Endothelial cell of umbilical vein (primary cell): ENCODE measurements at regions not wholly inside any gene's neighbourhood (a gene's known extent, or its start where the extent isn't known, plus 50 kb on each side); places are given as distances from the start of the nearest gene placed in this dataset.

Experiments
- BruUV-seq: library from RNA; stranded (reverse); fragments of 400-500 nt; replicated peaks from 2 replicates; lab custom pipeline; 2021; lab: Mats Ljungman, UMichigan
- CTCF ChIA-PET: fragments of 300-600, 350-600 bp; sonication (Branson Sonifier 250); formaldehyde crosslinking; loops from one replicate; lab custom pipeline; 2021; ENCODE audit warnings: antibody characterized with exemption, inconsistent platforms; lab: Charles Lee
- POLR2A ChIA-PET: fragments of 300-600, 350-600 bp; sonication (Branson Sonifier 250); formaldehyde crosslinking; loops from one replicate; lab custom pipeline; 2021; ENCODE audit warnings: antibody characterized with exemption, inconsistent platforms; lab: Charles Lee
- DNase-seq: peaks from one replicate; pipeline ENCODE4 v3.0.0-alpha.2; 2011; ENCODE audit warnings: low read depth, low spot score
- FAIRE-seq: peaks from 2 replicates; lab custom pipeline; 2011; peaks lifted over from hg19 to GRCh38; lab: Jason Lieb, UNC
- H2AFZ ChIP-seq: 2 replicates; pipeline ENCODE4 v1.6.0; 2012; ENCODE audit warnings: low read depth, low read length, control low read depth, inconsistent platforms
- H3K27ac ChIP-seq: 2 replicates; pipeline ENCODE4 v1.5.1; 2011; ENCODE audit warnings: low read depth, mild to moderate bottlenecking, control low read depth, low read length, moderate library complexity; ENCODE audit not compliant: insufficient read depth
- H3K27me3 ChIP-seq, 2 experiments: 2 replicates each; pipeline versions ENCODE4 v1.6.0 to v1.6.1; 2011; ENCODE audit warnings: low read length in 2 of 2, mixed read lengths in 1 of 2; ENCODE audit not compliant: control insufficient read depth in 2 of 2, insufficient read depth in 2 of 2
- H3K36me3 ChIP-seq, 2 experiments: 2 replicates in 1 of 2; 3 replicates in 1 of 2; pipeline ENCODE4 v1.5.1; 2011; ENCODE audit warnings: low read length in 2 of 2, mild to moderate bottlenecking in 1 of 2, moderate library complexity in 1 of 2; ENCODE audit not compliant: control insufficient read depth in 2 of 2, insufficient read depth in 2 of 2; ENCODE audit errors: extremely low read depth in 1 of 2
- H3K4me1 ChIP-seq: 3 replicates; pipeline ENCODE4 v1.5.1; 2011; ENCODE audit warnings: mild to moderate bottlenecking, low read length; ENCODE audit not compliant: control insufficient read depth, insufficient read depth; ENCODE audit errors: extremely low read depth
- H3K4me2 ChIP-seq: 2 replicates; pipeline ENCODE4 v1.6.1; 2011; ENCODE audit warnings: low read length, control low read depth, mixed read lengths; ENCODE audit not compliant: insufficient read depth
- H3K4me3 ChIP-seq, 3 experiments: fragments of 200-600 bp in 1 of 3; sonication (generic), shearing (Covaris generic) in 1 of 3; replicated peaks in 1 of 3; 2 replicates each; pipeline ENCODE4 v1.5.1; 2011 to 2016; ENCODE audit warnings: control low read depth in 3 of 3, low read length in 3 of 3, mild to moderate bottlenecking in 2 of 3, inconsistent platforms in 1 of 3, low read depth in 1 of 3, moderate library complexity in 1 of 3; ENCODE audit not compliant: insufficient read depth in 1 of 3
- H3K79me2 ChIP-seq: 2 replicates; pipeline ENCODE4 v1.6.0; 2012; ENCODE audit warnings: low read length, inconsistent platforms; ENCODE audit not compliant: control insufficient read depth, insufficient read depth
- H3K9ac ChIP-seq: replicated peaks from 2 replicates; pipeline ENCODE3; 2011; ENCODE audit warnings: low read length, control low read depth; ENCODE audit not compliant: insufficient read depth; ENCODE audit errors: extremely low read depth
- H3K9me1 ChIP-seq: replicated peaks from 3 replicates; pipeline ENCODE4 v1.6.0; 2011; ENCODE audit warnings: mild to moderate bottlenecking, low read length; ENCODE audit not compliant: control insufficient read depth, insufficient read depth; ENCODE audit errors: extremely low read depth
- H3K9me3 ChIP-seq: replicated peaks from 2 replicates; pipeline ENCODE4 v1.5.1; 2012; ENCODE audit warnings: low read length, inconsistent platforms; ENCODE audit not compliant: control insufficient read depth, insufficient read depth
- H4K20me1 ChIP-seq: replicated peaks from 2 replicates; pipeline ENCODE3; 2011; ENCODE audit warnings: mild to moderate bottlenecking, low read length; ENCODE audit not compliant: control insufficient read depth, insufficient read depth; ENCODE audit errors: extremely low read depth
- EZH2 ChIP-seq: IDR thresholded peaks from 2 replicates; pipeline ENCODE4 v1.6.1; 2012; ENCODE audit warnings: borderline replicate concordance, low read depth, mild to moderate bottlenecking, moderate library complexity, low read length, inconsistent platforms; ENCODE audit not compliant: severe bottlenecking
- FOS ChIP-seq: IDR thresholded peaks from 2 replicates; pipeline ENCODE4 v1.6.1; 2011; ENCODE audit warnings: mild to moderate bottlenecking, low read length, moderate library complexity, borderline replicate concordance; ENCODE audit not compliant: insufficient read depth
- GATA2 ChIP-seq: IDR thresholded peaks from 2 replicates; pipeline ENCODE4 v1.7.0; 2011; ENCODE audit warnings: low read depth, mild to moderate bottlenecking, moderate library complexity, mixed read lengths, low read length; ENCODE audit not compliant: insufficient read length, insufficient read depth
- JUN ChIP-seq: IDR thresholded peaks from 2 replicates; pipeline ENCODE4 v1.6.1; 2011; ENCODE audit warnings: borderline replicate concordance, low read depth; ENCODE audit not compliant: insufficient read length, insufficient read depth
- MYC ChIP-seq: IDR thresholded peaks from one replicate; pipeline ENCODE4 v1.6.1; 2011; ENCODE audit warnings: mild to moderate bottlenecking, low read depth, low read length
- POLR2A ChIP-seq: IDR thresholded peaks from 2 replicates; pipeline ENCODE4 v1.6.1; 2012; ENCODE audit warnings: low read depth, mild to moderate bottlenecking, control low read depth, low read length
- POLR2AphosphoS5 ChIP-seq: IDR thresholded peaks from 2 replicates; pipeline ENCODE4 v1.6.1; 2012; ENCODE audit warnings: low read depth, mild to moderate bottlenecking, control low read depth, low read length, moderate library complexity; ENCODE audit not compliant: insufficient read depth
- dilution Hi-C: fragments of 300-500 bp; cut with MboI; formaldehyde crosslinking; loops from one replicate; pipeline ENCODE4 v1.15.0; 2019; ENCODE audit warnings: low sequenced_read_pairs; ENCODE audit not compliant: extremely low pct_ligation_motif_present
- intact Hi-C: fragments of 100-400 bp; cut with micrococcal nuclease; formaldehyde crosslinking; loops from one replicate; pipeline ENCODE4 v1.10.0; 2022
- TF ChIP-seq, protein P1 (sequence below), 2 donors: IDR thresholded peaks; 1 replicate in 1 of 2; 2 replicates in 1 of 2; pipeline ENCODE4 v1.5.1; 2011; ENCODE audit warnings: low read length in 2 of 2, mild to moderate bottlenecking in 2 of 2, moderate library complexity in 2 of 2, control low read depth in 1 of 2, inconsistent platforms in 1 of 2, low read depth in 1 of 2; ENCODE audit not compliant: insufficient read depth in 1 of 2; ENCODE audit errors: extremely low read depth in 1 of 2
- TF ChIP-seq, protein P2 (sequence below): IDR thresholded peaks from 2 replicates; pipeline ENCODE4 v1.6.1; 2011; ENCODE audit not compliant: insufficient read depth, insufficient read length

DNA sequence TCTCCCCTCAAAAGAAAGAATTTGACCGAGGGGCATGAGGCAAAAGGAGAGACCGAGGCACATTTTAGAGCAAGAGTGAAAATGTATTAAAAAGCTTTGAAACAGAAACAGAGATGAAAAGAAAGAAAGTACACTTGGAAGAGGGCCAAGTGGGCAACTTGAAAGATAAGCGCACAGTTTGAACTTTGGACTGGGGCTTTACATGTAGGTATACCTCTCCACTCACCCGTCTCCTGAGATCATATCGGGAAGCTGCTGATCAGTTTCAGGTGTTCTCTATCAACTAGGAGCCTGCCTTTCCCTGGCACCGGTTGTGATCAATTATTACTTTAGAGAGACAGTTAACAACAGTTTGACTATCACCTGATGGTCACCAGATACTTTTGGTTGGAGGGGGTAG is 2666.5 kb downstream of the ARAP2 start:
- DNase-seq = no peak
- POLR2A ChIA-PET = no interaction called here
- no TSS peak for BruUV-seq
- no peak for FAIRE-seq
- H3K4me1 ChIP-seq = no peaks in the 10 kb centered on the region
- H3K9me1 ChIP-seq = no peaks in the 10 kb centered on the region
- dilution Hi-C loops = no loop called here
- CTCF ChIA-PET = no interaction called here
- no peak overlapping the region for H3K4me2 ChIP-seq
- H3K27me3 ChIP-seq = no peaks in the 10 kb centered on the region
- intact Hi-C loops = no loop called here
- TF ChIP-seq POLR2A = no peak
- TF ChIP-seq, protein P1, sequence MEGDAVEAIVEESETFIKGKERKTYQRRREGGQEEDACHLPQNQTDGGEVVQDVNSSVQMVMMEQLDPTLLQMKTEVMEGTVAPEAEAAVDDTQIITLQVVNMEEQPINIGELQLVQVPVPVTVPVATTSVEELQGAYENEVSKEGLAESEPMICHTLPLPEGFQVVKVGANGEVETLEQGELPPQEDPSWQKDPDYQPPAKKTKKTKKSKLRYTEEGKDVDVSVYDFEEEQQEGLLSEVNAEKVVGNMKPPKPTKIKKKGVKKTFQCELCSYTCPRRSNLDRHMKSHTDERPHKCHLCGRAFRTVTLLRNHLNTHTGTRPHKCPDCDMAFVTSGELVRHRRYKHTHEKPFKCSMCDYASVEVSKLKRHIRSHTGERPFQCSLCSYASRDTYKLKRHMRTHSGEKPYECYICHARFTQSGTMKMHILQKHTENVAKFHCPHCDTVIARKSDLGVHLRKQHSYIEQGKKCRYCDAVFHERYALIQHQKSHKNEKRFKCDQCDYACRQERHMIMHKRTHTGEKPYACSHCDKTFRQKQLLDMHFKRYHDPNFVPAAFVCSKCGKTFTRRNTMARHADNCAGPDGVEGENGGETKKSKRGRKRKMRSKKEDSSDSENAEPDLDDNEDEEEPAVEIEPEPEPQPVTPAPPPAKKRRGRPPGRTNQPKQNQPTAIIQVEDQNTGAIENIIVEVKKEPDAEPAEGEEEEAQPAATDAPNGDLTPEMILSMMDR (IDR thresholded peaks at IDR 0.05; ENCODE audit: extremely low read depth in 1 of 2, insufficient read depth in 1 of 2, low read depth in 1 of 2, low read length in 2 of 2) = no peak
- TF ChIP-seq EZH2 = no peak
- TF ChIP-seq JUN = no peak
- TF ChIP-seq POLR2AphosphoS5 = no peak
- no peak for TF ChIP-seq FOS
- no peak for TF ChIP-seq MYC
- no peak for TF ChIP-seq GATA2
- TF ChIP-seq, protein P2, sequence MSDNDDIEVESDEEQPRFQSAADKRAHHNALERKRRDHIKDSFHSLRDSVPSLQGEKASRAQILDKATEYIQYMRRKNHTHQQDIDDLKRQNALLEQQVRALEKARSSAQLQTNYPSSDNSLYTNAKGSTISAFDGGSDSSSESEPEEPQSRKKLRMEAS = no peak
- no peaks in the 10 kb centered on the region for H4K20me1 ChIP-seq
- no peak overlapping the region for H3K4me3 ChIP-seq
- no peak overlapping the region for H2AFZ ChIP-seq
- no peaks in the 10 kb centered on the region for H3K36me3 ChIP-seq
- H3K9me3 ChIP-seq = no peaks in the 10 kb centered on the region
- no peak overlapping the region for H3K9ac ChIP-seq
- no peak overlapping the region for H3K27ac ChIP-seq
- no peaks in the 10 kb centered on the region for H3K79me2 ChIP-seq
